GM19463 (cell line): ENCODE measurements at regions not wholly inside any gene's neighbourhood (a gene's known extent, or its start where the extent isn't known, plus 50 kb on each side); places are given as distances from the start of the nearest gene placed in this dataset.
"Not testable (repeated sequence)": the region's sequence is repeated elsewhere in the genome, so short reads cannot be mapped to it uniquely, and the experiment has no call there.

Experiments used
- ATAC-seq: cut with Tn5 transposase; IDR thresholded peaks from one replicate; pipeline ENCODE4 v1.9.1; 2021; ENCODE audit warnings: mild to moderate bottlenecking, moderate library complexity; ENCODE audit not compliant: unreplicated experiment

DNA sequence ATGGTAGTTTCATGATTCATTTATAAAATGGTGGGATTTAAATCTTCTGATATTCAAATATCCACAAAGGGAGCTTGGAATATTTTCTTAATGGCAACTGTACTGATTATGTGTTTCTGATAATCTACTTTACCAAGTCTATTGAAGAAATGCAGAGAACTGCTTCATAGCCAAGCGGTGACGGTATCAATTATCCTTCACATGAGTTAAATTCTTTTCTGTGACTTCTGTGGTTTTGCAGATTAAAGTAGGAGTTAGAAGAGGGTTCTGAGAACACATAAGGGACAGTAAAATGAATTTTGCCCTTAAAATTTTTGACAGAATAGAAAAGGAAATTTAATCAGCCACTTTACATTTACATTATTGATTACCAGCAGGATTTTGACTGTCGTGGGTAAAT, 563.2 kb downstream of the GBE1 start:
- no peak for ATAC-seq

DNA sequence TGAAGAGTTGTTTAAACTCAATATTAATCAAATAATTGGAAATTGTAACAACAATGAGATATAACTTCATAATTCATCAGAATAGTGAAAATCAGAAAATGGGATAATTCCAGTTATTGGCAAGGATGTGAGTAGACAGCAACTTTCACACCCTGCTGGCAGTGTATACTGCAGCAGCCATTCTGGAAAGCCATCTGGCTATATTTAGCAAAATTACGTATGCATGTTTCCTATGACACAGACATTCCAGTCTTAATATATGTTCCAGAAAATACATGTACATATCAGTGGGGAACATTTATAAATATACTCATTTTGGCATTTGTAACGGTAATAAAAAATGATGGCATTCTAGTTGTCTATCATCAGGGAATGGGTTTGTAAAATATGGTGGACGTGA, 564.1 kb downstream of the GBE1 start:
- no peak for ATAC-seq

DNA sequence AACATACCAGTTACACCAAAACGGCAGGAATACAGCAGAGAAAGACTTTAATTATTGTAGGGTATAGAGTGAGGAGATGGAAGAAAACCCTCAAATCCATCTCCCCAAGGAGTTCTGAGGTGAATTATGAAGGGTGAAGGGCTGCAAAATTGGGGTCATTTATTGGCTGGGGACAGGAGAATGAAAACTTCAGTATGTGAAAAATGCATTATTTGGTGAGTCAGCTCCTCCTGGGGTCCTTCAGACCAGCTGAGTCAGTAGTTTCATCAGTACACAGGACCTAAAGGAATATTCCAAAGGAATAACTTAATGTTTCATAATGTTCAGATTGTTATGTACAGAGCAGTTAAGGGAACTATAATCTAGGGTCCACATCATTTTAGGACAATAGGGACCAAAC, 566.0 kb downstream of the GBE1 start:
- ATAC-seq: no peak

DNA sequence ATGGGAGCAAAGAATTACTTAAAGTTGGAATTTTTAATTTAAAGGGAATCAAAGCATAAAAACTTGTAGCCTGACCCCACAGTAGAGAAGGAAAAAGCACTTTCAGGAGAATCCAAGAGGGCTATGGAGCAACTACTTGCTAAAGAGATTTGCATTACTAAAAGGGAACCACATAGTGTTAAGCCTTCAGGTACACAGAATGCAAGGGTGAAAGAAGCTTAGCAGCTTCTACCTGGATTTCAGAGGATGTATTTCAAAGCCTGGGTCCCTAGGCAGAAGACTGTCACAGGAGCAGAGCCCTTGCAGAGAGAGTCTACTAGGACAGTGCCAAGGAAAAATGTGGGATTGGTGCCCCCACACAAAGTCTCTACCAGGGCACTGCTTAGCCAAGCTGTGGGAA, 575.0 kb downstream of the GBE1 start:
- ATAC-seq: no peak

DNA sequence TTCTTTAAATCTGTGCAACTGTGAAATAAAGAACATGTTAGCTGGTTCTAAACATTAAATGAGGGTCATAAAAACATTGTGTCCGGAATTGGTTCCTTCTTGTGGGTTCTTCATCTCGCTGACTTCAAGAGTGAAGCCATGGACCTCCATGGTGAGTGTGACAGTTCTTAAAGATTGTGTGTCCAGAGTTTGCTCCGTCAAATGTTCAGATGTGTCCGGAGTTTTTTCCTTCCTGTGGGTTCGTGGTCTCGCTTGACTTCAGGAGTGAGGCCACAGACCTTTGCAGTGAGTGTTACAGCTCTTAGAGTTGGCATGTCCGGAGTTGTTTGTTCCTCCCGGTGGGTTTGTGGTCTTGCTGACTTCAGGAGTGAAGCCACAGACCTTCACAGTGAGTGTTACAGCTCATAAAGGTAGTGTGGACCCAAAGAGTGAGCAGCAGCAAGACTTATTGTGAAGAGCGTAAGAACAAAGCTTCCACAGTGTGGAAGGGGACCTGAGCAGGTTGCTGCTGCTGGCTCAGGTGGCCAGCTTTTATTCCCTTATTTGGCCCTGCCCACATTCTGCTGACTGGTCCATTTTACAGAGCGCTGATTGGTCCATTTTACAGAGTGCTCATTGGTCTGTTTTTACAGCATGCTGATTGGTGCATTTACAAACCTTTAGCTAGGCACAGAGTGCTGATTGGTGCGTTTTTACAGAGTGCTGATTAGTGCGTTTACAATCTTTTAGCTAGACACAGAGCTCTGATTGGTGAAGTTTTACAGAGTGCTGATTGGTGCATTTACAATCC, 579.2 kb downstream of the GBE1 start:
- ATAC-seq: not testable (repeated sequence)

DNA sequence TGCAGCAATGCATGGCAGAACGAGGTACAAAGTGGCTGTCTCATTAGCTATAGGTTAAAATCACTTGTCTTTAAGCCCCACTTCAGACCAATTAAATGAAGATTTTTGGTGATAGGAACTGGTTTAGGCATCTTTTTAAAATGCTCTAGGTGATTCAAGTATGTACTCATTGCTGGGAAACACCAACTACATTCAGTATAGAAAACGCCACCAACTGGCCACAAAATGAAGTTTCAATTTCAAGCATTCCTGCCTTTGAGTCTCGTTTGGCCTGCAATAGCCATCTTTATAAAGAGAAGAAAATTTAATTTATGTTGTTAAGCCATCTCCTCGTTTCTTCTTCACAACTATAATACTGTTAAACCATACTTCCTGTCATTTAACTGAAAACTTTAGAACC, 587.9 kb downstream of the GBE1 start:
- no peak for ATAC-seq

DNA sequence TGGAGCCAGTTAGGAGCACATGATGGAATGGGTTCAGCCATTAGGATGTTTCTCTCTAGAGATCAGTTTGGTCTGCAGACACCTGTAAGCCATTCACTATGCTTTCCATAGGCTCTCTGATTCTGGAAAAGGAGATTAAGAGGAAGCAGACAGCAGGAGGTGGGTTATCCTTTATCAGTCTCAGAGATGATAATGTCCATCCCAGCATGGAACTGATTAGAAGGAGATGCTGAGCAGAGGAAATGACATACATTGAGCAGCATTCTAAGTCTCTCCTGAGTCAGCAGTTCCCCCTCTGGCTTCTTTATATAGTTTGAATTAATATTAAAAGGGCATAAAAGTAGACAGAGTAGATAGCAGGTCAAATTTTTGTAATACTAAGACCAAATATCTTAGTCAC, 591.1 kb downstream of the GBE1 start:
- no peak for ATAC-seq

DNA sequence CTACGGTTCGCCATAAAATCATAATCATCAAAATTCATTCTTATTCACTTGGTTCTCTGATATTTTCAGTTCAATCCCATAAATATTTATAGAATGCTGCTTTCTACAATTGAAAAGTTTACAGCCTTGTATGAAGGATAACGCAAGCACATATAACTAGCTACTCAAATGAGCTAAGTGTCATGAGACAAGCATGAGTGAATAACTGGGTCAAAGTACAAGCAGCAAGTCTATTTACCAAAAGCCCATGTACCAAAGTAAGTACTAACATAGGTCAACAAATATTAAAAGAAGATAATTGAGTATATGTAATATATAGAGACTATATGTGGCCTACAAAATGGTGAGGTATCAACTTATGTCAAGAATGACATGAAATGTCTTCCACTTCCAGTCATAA, 596.6 kb downstream of the GBE1 start:
- no peak for ATAC-seq

DNA sequence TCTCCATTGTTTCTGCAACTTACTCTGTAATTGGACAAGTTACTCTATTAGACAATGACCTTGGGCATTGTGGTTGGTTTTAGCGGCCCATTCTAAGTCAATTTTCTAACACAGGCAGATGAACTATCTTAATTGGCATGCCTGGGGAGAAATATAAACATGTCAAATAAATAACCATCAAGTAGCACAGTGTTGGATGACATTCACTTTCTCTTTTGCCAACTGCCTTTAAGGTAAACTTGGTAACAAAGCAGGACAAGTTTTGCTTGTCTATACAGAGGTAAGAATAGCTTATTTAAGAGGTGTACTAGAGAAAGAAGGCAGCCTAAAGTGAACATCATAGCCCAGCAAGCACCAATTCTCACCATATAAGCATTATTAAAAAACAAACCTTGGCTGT, 599.6 kb downstream of the GBE1 start:
- no peak for ATAC-seq

DNA sequence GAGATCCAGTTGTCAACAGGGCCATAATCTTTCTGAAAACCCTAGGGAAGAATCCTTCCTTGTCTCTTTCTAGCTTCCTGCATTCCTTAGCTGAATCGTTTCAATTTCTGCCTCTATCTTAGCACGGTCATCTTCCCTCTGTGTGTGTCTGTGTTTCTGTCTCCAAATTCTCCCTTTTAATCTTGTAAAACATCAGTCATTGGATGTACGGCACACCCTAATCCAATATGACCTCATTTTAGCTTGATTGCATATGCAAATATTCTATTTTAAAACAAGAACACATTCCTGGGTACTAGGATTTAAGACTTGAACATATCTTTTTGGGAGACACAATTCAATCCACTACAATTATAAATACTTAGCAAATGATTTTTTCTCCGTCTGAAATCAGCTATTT, 600.3 kb downstream of the GBE1 start:
- ATAC-seq: no peak

DNA sequence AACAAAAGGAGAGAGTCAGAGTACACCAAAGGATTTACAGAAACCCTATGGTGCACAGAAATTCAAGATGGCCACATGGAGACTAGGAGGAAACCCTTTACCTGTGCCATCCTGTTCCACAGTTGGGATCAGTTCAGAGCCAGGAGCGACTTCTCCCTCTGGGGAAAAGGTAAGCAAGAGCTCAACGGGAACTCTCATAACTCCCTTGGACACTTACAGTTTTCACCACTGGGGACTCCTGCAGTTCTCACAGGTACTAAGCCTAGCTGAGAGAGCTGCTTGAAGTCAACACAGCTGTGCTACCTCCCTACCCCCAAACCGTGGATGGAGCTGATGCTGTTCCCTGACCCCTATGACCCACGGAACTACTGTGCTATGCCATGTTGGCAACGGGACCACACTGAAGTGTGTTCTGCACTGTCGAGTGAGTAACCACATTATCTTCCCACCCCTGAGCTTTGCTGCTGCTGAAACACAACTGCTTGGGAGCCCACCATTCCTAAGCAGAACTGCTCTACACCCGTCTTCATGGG, 606.8 kb downstream of the GBE1 start:
- ATAC-seq: no peak

DNA sequence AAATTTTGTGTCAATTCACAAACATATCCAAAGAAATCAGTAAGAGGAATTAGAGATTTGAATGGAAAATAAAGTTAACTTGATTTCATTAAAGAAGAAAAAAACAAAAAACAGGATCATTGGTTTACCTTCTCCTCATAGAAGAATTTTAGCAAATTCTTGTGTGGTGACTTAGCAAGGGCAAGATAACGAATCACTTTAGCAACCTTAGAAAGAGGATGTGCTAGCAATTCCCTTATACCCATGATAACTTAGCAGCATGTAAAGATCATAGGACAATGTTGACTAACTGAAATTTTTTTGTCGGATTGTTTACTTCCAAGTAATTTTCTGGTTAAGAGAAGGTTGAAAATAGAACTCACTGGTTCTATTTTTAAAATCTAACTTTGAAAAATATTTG, 609.3 kb downstream of the GBE1 start:
- ATAC-seq: no peak

DNA sequence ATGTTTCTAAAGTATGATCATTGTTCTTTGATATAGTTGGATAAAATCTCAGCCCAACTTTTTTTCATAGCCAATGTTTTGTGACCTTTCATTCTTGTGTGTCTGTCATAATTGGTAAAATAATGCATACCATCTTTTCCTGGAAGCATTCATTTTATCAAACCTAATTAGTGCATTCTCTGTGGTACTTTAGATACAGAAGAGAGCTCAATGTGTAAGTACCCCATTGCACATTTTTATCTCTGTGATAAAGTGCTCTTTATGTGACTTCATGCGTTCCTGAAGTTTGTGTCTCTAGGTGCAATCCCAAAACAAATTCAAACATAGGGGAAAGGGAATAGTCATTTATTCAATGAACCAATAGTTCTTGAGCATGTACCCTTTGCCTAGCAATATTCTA, 628.5 kb downstream of the GBE1 start:
- no peak for ATAC-seq

DNA sequence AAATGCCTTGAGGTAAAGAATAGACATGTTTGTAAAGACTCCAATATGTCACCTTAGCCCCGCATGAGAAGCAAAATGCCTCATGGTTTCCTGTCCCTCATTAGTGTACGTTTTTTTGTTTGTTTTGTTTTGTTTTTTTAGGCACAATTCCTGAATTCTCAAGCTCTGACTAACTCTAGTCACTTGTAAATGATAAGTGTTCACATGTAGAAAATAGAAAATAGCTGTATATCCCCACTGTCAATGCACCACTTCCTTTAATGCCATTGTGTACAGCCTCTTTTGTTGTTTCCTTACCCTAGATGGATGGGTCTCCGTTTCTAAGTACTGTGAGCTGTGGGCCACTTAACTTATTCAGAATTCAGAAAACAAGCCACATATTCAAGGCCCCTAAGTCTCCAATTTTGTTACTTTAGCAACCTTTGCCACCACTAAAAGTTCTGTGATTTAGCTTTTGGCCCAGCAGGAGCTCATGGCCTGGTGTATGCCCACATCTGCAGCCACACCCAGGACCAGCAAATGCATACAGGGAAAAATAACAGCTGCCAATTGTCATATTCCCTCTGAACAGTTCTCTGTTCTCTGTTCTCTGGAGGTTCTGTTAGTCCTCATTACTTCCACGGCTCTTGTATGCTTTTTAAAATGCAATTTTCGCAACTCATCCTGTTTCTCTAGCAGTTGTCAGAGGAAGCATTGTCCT, 655.5 kb downstream of the GBE1 start:
- no peak for ATAC-seq

DNA sequence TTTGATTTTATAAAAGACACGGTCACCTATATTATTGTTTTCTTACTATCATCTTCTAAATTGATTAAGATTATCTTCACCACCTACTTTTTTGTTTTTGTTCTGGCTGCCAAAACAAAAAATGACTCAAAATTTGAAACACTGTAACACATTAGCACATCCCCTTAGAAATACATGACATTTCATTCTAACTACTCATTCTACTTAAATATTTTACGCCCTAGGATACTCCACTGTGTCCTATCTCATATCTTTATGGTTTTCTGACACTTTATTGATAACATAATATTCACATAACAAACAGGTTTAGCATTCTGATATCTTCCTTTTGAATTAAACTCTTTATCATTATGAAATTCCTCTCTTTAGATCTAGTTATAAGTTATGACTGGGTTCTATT, 656.2 kb downstream of the GBE1 start:
- ATAC-seq: no peak

DNA sequence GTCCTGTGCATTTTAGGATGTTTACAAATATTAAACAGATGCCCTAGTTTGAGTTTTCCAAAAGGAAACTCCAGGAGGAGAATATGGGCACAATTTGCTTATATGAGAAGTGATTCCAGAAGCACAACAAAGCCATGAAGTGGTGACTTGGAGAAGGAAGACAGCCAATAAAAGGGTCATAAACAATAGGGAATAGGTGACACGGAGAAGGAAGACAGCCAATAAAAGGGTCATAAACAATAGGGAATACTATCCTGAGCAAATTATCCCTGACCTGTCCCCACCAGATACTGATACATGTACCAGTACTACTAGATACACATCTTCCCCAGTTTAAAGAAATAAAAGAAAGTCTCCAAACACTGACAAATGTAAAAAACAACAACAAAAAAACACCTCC, 663.6 kb downstream of the GBE1 start:
- no peak for ATAC-seq

DNA sequence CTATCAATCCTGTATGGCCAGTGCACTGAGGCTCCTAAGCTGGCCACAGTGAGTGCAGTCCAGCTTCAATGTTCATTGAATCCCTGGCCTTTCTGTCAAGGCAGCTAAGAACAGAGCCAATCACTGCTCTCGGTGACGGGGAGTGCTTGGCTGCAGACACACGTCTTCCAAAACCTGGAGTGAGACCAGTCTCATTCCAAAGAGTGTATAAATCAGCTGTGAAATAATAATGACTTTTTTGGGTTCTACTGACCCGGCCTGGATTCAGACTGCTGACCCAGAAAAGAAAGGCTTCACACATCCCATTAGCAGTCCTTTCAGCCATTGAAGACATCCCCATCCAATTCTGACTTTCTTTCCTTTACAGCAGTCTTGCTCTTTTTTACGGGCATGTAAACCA, 665.5 kb downstream of the GBE1 start:
- no peak for ATAC-seq

DNA sequence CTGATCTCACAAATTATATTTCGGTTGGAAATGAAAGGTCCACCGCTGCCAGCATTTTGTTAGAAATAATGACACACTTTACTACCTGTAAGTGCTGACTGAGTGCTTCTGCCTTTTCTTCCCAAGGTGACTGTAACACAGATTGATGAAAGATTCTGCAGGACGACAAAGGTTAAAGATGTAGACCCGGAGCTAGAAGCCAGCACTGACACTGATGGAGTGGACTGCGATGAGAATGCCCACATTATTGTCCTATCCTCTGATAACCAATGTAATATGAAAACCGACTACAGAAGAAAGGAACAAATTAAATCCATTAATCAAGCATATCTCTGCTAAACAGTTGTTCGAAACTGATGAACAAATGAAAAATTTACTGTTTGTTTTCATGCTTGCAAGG, 666.5 kb downstream of the GBE1 start:
- no peak for ATAC-seq

DNA sequence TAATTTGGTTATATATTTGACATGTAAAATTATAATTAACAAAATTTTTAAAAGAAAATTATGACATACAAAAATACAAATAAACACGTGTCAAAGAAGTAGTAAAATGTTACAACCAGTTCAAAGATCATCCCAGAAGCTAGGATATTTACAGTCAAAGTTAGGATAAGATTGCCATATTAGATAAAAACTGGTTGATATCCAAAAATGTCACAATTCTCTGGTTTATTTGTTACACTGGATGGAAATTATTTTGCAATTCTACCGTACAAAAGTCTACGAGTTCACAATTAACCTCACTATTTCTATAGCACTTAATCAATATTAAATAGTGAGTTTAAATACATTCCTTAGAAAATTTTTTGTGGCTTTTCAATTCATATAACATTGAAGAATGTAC, 673.8 kb downstream of the GBE1 start:
- no peak for ATAC-seq

DNA sequence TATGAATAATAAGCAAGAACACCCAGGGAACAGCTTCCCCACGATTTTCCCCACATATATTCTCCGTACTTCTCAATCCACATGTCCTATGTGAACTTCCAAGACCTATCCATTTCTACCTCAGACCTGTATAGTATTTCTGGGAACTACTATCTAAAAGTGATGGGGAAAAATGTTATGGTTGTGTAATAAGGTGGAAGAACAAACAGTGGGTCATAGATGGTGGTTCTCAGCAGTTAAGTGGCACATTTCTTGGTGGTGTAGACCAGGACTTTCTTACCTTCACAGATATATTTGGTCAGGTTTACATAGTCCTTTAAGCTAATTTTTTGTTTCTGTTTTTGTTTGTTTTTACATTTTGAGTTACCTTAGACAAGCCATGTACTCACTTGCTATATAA, 675.1 kb downstream of the GBE1 start:
- ATAC-seq: no peak

DNA sequence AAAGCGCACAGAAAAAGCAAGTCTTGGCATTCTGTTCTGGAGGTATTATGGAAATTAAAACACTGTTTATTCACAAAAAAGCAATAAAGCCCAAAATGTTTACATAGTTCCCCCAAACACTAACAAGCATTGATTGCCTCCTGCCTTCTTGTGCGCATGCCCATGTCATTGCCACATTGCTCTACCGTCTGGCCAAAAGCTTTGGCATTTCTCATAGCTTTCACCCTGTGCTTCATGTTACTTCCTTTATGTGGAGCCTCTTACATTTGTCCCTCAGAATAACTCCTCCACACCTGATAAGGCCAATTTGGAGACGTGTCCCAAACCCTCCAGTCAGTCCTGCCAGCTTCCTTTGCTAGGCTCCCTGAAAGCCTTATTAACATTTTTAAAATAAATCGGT, 680.8 kb downstream of the GBE1 start:
- ATAC-seq: no peak

DNA sequence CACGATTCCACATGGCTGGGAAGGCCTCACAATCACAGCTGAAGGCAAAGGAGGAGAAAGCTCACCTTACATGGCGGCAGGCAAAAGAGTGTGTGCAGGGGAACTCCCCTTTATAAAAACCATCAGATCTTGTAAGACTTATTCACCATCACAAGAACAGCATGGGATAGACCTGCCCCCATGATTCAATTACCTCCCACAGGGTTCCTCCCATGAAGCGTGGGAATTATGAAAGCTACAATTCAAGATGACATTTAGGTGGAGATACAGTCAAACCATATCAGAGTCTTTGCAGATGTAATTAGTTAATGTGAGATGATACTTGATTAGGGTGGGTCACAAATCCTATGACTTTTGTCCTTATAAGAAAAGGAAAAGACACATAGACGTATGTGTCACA, 688.9 kb downstream of the GBE1 start:
- ATAC-seq: no peak

DNA sequence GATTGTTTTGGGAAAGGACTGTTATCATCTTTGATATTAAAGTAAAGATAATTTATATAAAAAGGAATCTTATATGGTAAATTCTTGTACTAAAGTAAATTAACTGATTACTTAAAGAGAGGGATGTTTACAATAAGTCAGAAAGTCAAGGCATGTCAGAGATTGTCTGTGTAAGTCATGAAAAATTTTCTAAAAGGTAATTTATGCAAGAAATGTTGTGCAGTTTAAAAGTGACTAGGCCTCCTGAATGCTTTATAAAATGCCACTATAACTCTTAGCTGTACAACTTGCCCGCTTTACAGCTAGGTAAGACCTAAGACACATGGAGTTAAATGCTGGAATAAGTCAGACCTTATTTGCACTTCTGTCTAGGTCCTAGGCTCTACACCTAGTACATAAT, 692.9 kb downstream of the GBE1 start:
- no peak for ATAC-seq
